Astrocyte (in vitro differentiated cells and primary cell): ENCODE measurements at regions not wholly inside any gene's neighbourhood (a gene's known extent, or its start where the extent isn't known, plus 50 kb on each side); places are given as distances from the start of the nearest gene placed in this dataset.

ENCODE experiments used
- DNase-seq: peaks from one replicate; pipeline ENCODE4 v3.0.0-alpha.2; 2010; ENCODE audit warnings: low read depth
- FAIRE-seq: peaks from 2 replicates; lab custom pipeline; 2011; peaks lifted over from hg19 to GRCh38; lab: Jason Lieb, UNC
- H2AFZ ChIP-seq: 2 replicates; pipeline ENCODE4 v1.6.0; 2012; ENCODE audit warnings: low read depth, low read length, inconsistent platforms
- H3K27ac ChIP-seq: 2 replicates; pipeline ENCODE4 v1.5.1; 2011; ENCODE audit warnings: low read depth, low read length, inconsistent platforms
- H3K27me3 ChIP-seq: 2 replicates; pipeline ENCODE4 v1.6.0; 2011; ENCODE audit warnings: low read length, inconsistent platforms; ENCODE audit not compliant: insufficient read depth
- H3K36me3 ChIP-seq: 2 replicates; pipeline ENCODE4 v1.5.1; 2011; ENCODE audit warnings: low read length, inconsistent platforms; ENCODE audit not compliant: insufficient read depth
- H3K4me1 ChIP-seq: 2 replicates; pipeline ENCODE4 v1.5.1; 2011; ENCODE audit warnings: low read length, inconsistent platforms; ENCODE audit not compliant: insufficient read depth
- H3K4me2 ChIP-seq: 2 replicates; pipeline ENCODE4 v1.6.0; 2012; ENCODE audit warnings: low read length, inconsistent platforms
- H3K4me3 ChIP-seq: 2 replicates; pipeline ENCODE4 v1.5.1; 2011; ENCODE audit warnings: low read depth, mild to moderate bottlenecking, low read length, inconsistent platforms; ENCODE audit not compliant: insufficient read depth
- H3K79me2 ChIP-seq: 2 replicates; pipeline ENCODE4 v1.6.0; 2012; ENCODE audit warnings: mild to moderate bottlenecking, low read length, inconsistent platforms; ENCODE audit not compliant: insufficient read depth
- H3K9ac ChIP-seq: 2 replicates; pipeline ENCODE4 v1.6.0; 2012; ENCODE audit warnings: mild to moderate bottlenecking, low read length, inconsistent platforms
- H3K9me3 ChIP-seq: 2 replicates; pipeline ENCODE4 v1.5.1; 2012; ENCODE audit warnings: low read depth, mild to moderate bottlenecking, low read length, inconsistent platforms; ENCODE audit not compliant: insufficient read depth
- H4K20me1 ChIP-seq: 2 replicates; pipeline ENCODE4 v1.6.0; 2012; ENCODE audit warnings: low read length, inconsistent platforms; ENCODE audit not compliant: insufficient read depth
- H3K27ac Mint-ChIP-seq: one replicate; pipeline ENCODE4 v1.8.0; 2021; ENCODE audit warnings: mild to moderate bottlenecking, mixed read lengths; ENCODE audit not compliant: unreplicated experiment
- H3K27me3 Mint-ChIP-seq: one replicate; pipeline ENCODE4 v1.8.0; 2021; ENCODE audit warnings: low read depth, mixed read lengths; ENCODE audit not compliant: unreplicated experiment
- H3K36me3 Mint-ChIP-seq: one replicate; pipeline ENCODE4 v1.8.0; 2021; ENCODE audit warnings: low read depth, mixed read lengths; ENCODE audit not compliant: unreplicated experiment
- H3K4me1 Mint-ChIP-seq: one replicate; pipeline ENCODE4 v1.8.0; 2021; ENCODE audit warnings: low read depth, mixed read lengths; ENCODE audit not compliant: unreplicated experiment
- H3K4me3 Mint-ChIP-seq: one replicate; pipeline ENCODE4 v1.8.0; 2021; ENCODE audit warnings: mild to moderate bottlenecking, moderate library complexity, mixed read lengths; ENCODE audit not compliant: unreplicated experiment
- H3K9me3 Mint-ChIP-seq: one replicate; pipeline ENCODE4 v1.8.0; 2021; ENCODE audit warnings: mild to moderate bottlenecking, mixed read lengths; ENCODE audit not compliant: unreplicated experiment
- EZH2 ChIP-seq: IDR thresholded peaks from 2 replicates; pipeline ENCODE4 v1.6.1; 2012; ENCODE audit warnings: mild to moderate bottlenecking, low read length, inconsistent platforms; ENCODE audit not compliant: insufficient read depth
- TF ChIP-seq, protein P1 (sequence below): IDR thresholded peaks from 2 replicates; pipeline ENCODE4 v1.5.1; 2011; ENCODE audit warnings: low read depth, mild to moderate bottlenecking, inconsistent platforms, low read length, moderate library complexity; ENCODE audit not compliant: insufficient read depth

DNA sequence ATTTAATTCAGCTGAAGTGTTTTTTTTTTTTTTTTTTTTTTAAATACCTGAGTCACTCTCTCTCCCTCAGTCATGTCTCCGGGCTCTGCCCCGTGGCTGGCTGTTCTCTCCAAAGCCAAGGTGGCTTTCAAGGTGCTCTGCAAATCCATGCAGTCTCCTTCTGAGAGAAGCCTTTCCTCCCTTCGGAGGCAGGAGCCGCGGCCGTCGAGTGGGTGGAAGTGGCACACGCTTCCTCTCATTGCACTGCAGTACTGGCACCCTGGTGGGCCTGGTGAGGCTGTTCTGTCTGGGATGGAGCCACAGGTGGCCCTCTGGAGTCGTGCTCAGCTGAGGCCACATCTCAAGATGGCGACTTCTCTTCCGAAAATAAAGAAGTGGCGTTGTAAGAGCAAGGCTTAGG lies 221.8 kb downstream of the GLRX3 start:
- Mint-ChIP-seq H3K4me3 (no peak overlapping the region), H3K36me3 (no peaks in the 10 kb centered on the region), H3K27me3 (no peaks in the 10 kb centered on the region), H3K27ac (no peak overlapping the region), H3K9me3 (peaks cover 23% of the 10 kb centered on the region), H3K4me1 (no peaks in the 10 kb centered on the region)
- Histone ChIP-seq H3K9me3 (peaks cover 21% of the 10 kb centered on the region), H3K4me3 (no peak overlapping the region), H4K20me1 (no peaks in the 10 kb centered on the region), H3K4me2 (no peak overlapping the region), H3K4me1 (no peaks in the 10 kb centered on the region), H3K27me3 (no peaks in the 10 kb centered on the region), H3K9ac (no peak overlapping the region), H3K79me2 (no peaks in the 10 kb centered on the region), H2AFZ (no peak overlapping the region), H3K36me3 (no peaks in the 10 kb centered on the region), H3K27ac (no peak overlapping the region)
- DNase-seq, result no peak
- TF ChIP-seq, protein P1, sequence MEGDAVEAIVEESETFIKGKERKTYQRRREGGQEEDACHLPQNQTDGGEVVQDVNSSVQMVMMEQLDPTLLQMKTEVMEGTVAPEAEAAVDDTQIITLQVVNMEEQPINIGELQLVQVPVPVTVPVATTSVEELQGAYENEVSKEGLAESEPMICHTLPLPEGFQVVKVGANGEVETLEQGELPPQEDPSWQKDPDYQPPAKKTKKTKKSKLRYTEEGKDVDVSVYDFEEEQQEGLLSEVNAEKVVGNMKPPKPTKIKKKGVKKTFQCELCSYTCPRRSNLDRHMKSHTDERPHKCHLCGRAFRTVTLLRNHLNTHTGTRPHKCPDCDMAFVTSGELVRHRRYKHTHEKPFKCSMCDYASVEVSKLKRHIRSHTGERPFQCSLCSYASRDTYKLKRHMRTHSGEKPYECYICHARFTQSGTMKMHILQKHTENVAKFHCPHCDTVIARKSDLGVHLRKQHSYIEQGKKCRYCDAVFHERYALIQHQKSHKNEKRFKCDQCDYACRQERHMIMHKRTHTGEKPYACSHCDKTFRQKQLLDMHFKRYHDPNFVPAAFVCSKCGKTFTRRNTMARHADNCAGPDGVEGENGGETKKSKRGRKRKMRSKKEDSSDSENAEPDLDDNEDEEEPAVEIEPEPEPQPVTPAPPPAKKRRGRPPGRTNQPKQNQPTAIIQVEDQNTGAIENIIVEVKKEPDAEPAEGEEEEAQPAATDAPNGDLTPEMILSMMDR, result no peak
- no peak for TF ChIP-seq EZH2
- FAIRE-seq, result no peak

DNA sequence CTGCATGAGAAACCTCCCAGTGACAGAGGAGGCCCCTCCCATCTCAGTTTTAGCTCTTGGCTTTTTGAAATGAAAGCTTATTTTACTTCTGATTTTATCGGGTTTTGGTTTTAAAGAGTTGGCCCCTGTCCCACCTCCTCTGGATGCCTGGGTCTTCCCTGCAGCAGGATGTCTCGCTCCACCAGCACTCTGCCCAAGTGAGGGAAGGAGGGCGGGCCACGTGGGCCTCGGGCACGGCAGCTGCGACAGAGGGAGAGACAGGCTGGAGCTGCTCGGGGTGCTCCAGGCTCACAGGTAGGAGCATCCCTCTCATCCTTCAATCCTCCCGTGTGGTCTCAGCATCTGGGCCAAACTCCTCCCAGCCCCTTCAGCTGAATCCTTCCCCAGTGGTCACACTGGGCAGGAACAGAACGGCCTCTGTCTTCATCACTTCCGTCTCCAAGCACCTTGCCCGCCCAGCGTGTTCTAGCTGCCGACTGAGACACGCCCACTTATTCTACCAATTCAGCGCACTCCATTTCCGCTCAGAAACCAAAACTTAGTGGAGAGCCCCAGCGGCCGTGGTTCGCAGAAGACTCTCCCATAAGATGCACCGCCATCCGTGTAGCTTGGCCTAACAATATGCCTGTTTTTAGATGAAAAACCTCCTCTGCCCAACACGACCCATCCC lies 222.9 kb downstream of the GLRX3 start:
- Histone ChIP-seq H3K9me3 (peaks cover 24% of the 10 kb centered on the region), H3K4me3 (no peak overlapping the region), H3K36me3 (no peaks in the 10 kb centered on the region), H3K27ac (no peak overlapping the region), H3K9ac (no peak overlapping the region), H2AFZ (no peak overlapping the region), H3K27me3 (no peaks in the 10 kb centered on the region), H3K4me2 (no peak overlapping the region), H3K79me2 (no peaks in the 10 kb centered on the region), H4K20me1 (no peaks in the 10 kb centered on the region), H3K4me1 (no peaks in the 10 kb centered on the region)
- TF ChIP-seq, protein P1, result no peak
- no peak for TF ChIP-seq EZH2
- H3K36me3 Mint-ChIP-seq, result no peaks in the 10 kb centered on the region
- FAIRE-seq (no peak), DNase-seq (no peak)
- no peaks in the 10 kb centered on the region for H3K27me3 Mint-ChIP-seq
- H3K9me3 Mint-ChIP-seq, result peaks cover 22% of the 10 kb centered on the region
- H3K4me3 Mint-ChIP-seq, result no peak overlapping the region
- no peak overlapping the region for H3K27ac Mint-ChIP-seq
- H3K4me1 Mint-ChIP-seq, result no peaks in the 10 kb centered on the region

DNA sequence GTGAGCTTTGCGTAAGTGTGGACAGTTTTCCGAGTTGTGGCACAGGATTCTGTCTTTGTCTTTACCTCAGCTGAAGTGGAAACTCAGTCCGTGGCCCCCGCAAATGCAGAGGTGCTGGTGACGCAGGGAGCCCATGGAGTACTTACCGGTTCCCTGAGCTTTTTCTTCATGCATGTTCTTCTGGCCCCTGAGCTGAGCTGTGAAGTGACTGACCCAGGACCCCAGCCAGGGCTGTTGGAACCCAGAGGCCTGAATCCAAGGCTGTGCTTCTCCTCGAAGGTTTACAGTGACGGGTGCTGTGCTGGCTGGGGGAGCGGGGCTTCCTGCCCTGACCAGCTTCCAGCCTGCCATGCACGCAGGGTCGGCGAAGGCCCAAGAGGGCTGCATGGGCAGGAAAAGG lies 223.5 kb downstream of the GLRX3 start:
- H3K36me3 Mint-ChIP-seq, result no peaks in the 10 kb centered on the region
- Histone ChIP-seq H3K9me3 (peaks cover 24% of the 10 kb centered on the region), H3K4me1 (no peaks in the 10 kb centered on the region), H3K36me3 (no peaks in the 10 kb centered on the region), H3K27me3 (no peaks in the 10 kb centered on the region), H3K79me2 (no peaks in the 10 kb centered on the region), H3K9ac (no peak overlapping the region), H3K4me2 (no peak overlapping the region), H4K20me1 (no peaks in the 10 kb centered on the region), H3K4me3 (no peak overlapping the region), H3K27ac (no peak overlapping the region), H2AFZ (no peak overlapping the region)
- DNase-seq (no peak), FAIRE-seq (no peak)
- peaks cover 18% of the 10 kb centered on the region for H3K9me3 Mint-ChIP-seq
- H3K4me1 Mint-ChIP-seq, result no peaks in the 10 kb centered on the region
- H3K4me3 Mint-ChIP-seq, result no peak overlapping the region
- no peak overlapping the region for H3K27ac Mint-ChIP-seq
- no peaks in the 10 kb centered on the region for H3K27me3 Mint-ChIP-seq
- no peak for TF ChIP-seq EZH2
- TF ChIP-seq, protein P1, result no peak
